ENCODE measurements at regions not wholly inside any gene's neighbourhood (a gene's known extent, or its start where the extent isn't known, plus 50 kb on each side); places are given as distances from the start of the nearest gene placed in this dataset.

DNA sequence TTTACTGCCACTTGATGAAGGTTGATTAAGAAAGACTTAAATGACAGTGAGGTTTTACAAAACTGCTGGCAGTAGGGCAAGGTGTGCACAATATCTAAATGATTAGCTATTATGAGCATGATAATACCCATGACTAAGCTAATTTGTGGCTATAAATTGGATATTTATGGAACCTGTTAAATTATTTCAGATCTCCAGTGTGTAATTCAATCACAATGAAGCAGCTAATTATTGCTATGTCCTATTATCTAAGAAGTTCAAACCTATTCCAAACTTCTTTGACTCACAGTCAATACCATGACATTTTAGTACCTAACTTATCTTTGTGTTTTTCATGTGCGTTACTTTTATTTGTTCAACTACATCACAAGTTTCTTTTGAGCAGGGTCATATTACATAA is 253.8 kb upstream of the MMADHC start:
- TF ChIP-seq EZH2 (IDR thresholded peaks at IDR 0.05; ENCODE audit: insufficient read depth, poor library complexity, severe bottlenecking) (no peak), EZH2phosphoT487 (IDR thresholded peaks at IDR 0.05; ENCODE audit: insufficient read depth, low read depth) (no peak)
